Fibroblast of villous mesenchyme (primary cell): ENCODE measurements at regions not wholly inside any gene's neighbourhood (a gene's known extent, or its start where the extent isn't known, plus 50 kb on each side); places are given as distances from the start of the nearest gene placed in this dataset.
"Not testable (repeated sequence)": the region's sequence is repeated elsewhere in the genome, so short reads cannot be mapped to it uniquely, and the experiment has no call there.

Experiments used
- DNase-seq: peaks from one replicate; pipeline ENCODE4 v3.0.0-alpha.2; 2010; ENCODE audit warnings: low read depth
- H3K4me3 ChIP-seq: 2 replicates; pipeline ENCODE4 v1.5.1; 2011; ENCODE audit warnings: low read depth, mild to moderate bottlenecking, low read length
- CTCF ChIP-seq: IDR thresholded peaks from 2 replicates; pipeline ENCODE4 v1.5.1; 2012; ENCODE audit warnings: low read depth, mild to moderate bottlenecking, low read length; ENCODE audit not compliant: insufficient read depth

DNA sequence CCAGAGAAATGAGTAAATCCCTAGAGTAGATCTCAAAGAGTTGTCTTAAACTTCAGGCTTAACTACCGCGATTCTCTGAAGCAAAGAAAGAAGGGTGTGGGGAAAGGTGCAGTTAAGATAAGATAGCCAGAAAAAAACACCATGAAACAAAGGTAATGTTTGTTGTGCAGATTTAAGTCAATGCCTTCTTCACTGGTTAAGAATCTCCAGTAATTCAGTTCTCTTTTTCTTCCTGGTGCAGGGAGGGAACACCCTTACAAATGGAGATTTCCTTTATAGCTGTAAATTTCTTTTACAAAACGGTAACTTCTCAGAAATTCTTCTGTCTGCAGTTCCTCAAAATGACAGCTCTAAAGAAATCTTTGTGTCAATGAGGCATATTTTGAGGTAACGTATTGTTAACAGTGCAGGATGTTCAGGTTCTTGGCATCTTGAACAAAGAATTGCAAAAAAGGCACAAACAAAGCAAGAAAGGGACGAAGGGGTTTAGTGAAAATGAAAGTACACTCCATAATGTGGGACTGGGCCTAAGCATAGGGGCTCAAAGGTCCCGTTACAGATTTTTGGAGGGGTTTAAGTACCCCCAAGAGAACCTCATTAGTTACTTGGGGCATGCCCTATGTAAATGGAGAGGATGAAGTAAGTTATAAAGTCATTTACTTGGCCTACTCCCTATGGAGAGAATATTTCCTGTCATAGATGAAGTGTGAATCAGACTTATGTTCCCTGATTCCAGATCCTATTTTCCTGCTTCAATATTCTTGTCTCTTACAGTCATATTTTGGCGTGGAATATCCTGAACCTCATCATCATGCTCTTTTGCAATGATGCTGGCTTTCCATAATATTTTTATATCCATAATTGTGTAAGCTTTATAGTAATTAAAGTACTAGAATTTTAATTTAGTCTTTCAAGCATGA, 492.0 kb downstream of the PCDH11X start:
- DNase-seq, result no peak
- no peak for TF ChIP-seq CTCF
- H3K4me3 ChIP-seq, result no peak overlapping the region

DNA sequence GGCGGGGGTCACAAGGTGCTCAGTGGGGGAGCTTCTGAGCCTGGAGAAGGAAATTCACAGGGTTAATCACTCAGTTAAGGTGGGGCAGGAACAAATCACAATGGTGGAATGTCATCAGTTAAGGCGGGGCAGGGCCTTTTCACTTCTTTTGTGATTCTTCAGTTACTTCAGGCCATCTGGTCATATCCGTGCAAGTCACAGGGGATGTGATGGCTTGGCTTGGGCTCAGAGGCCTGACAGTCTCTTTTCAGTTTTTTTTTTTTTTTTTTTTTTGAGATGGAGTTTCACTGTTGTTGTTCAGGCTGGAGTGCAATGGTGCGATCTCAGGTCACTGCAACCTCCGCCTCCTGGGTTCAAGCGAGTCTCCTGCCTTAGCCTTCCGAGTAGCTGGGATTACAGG, 499.4 kb downstream of the PCDH11X start:
- not testable (repeated sequence) for H3K4me3 ChIP-seq

GRCh38 chrX:92280347-92280746, 501.2 kb downstream of the PCDH11X start:
- DNase-seq, H3K4me3 ChIP-seq: not testable (repeated sequence)

More for the DNA sequence above, 499.4 kb downstream of the PCDH11X start:
- DNase-seq, result not testable (repeated sequence)

GRCh38 chrX:92283308-92283707, 504.1 kb downstream of the PCDH11X start:
- DNase-seq, result no peak
- no peak for TF ChIP-seq CTCF
- H3K4me3 ChIP-seq, result no peak overlapping the region

DNA sequence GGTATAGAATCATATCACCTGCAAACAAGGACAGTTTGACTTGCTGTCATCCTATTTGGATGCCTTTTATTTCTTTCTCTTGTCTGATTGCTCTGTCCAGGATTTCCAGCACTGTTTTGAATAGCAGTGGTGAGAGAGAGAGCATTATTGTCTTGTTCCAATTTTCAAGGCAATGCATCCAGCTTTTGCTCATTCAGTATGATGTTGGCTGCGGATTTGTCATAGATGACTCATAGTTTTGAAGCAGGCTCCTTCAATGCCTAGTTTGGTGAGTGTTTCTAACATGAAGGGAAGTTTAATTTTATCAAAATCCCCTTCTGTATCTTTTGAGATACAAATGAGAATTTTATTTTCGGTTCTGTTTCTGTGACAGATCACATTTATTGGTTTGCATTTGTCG, 518.9 kb downstream of the PCDH11X start:
- not testable (repeated sequence) for DNase-seq, H3K4me3 ChIP-seq

DNA sequence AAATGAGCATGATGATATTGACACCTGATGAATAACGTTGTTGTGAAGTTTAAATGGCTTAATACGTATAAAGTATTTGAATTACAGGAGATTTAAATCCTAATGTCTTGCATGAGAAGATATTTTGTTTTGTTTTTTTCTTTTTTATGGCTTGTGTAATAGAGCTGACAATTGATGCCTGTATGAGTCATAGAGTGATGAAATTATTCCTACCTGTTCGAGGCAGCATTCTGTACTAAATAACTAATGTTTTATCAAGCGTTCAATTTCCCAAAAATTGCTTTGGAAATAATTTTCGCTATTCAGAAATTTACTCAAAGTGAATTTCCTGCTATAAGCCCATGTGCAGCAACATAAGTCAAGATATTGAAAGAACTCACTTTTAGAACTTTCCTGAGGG, 554.0 kb downstream of the PCDH11X start:
- not testable (repeated sequence) for DNase-seq, H3K4me3 ChIP-seq

DNA sequence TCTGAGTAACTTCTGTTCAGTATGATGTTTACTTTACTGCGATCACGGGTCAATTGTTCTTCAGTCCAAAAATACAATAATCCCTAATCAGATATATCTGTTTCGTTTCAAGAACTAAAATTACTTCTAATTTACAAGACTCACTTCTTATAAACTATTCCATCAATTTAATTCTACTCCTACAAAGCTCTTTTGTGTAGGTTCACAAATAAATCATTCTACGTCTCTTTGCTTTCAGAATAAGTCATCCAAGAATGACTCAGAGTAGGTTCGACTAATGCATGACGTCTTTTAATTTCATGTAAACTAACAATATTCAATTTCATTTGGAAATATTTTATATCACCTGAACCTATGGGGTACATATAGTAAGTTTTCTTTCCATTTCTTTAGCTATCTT, 571.9 kb downstream of the PCDH11X start:
- not testable (repeated sequence) for H3K4me3 ChIP-seq, DNase-seq

DNA sequence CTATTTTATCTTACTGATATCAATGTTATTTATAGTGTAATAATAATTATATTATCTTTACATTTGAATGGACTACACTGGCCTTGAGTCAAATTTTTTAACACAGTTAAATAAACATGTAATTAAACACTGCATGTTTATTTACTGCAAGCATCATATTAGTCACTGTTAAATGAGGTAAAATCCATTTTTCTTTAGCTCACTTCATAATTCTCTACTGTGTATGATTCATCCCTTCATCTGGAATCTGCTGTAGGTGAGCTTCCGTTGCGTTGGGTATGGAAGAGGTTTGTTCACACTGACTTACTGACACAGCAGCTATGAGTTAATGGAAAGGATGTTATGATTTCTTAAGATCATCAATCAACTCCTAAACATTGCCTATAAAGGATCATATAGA, 572.3 kb downstream of the PCDH11X start:
- no peak for DNase-seq
- TF ChIP-seq CTCF, result no peak
- no peak overlapping the region for H3K4me3 ChIP-seq
